ENCODE measurements at regions not wholly inside any gene's neighbourhood (a gene's known extent, or its start where the extent isn't known, plus 50 kb on each side); places are given as distances from the start of the nearest gene placed in this dataset.
A peak's percentile ranks its signal among the peaks of the same experiment; 100 is the strongest.

GRCh38 chr15:70270752-70271111 is 173.0 kb upstream of the TLE3 start:
- no peak for TF ChIP-seq CTCF (IDR thresholded peaks at IDR 0.05; ENCODE audit: unreplicated experiment)
- Mint-ChIP-seq H3K27me3 (ENCODE audit: low read depth) (peaks cover 4% of the 10 kb centered on the region), H3K9me3 (no peaks in the 10 kb centered on the region), H3K4me3 (no peak overlapping the region), H3K36me3 (no peaks in the 10 kb centered on the region), H3K4me1 (peaks cover 53% of the 10 kb centered on the region), H3K27ac (no peak overlapping the region)
- no peak for DNase-seq (ENCODE audit: low spot score in 2 of 2, unreplicated experiment in 2 of 2)

- H3K27me3 Mint-ChIP-seq (ENCODE audit: low read depth): peaks cover 4% of the 10 kb centered on the region
Measured at GRCh38 chr15:70269991-70270751, 172.5 kb upstream of the TLE3 start.

GRCh38 chr15:70269311-70269911 is 171.7 kb upstream of the TLE3 start:
- Mint-ChIP-seq H3K4me3 (no peak overlapping the region), H3K4me1 (peaks cover 62% of the 10 kb centered on the region), H3K27me3 (ENCODE audit: low read depth) (peaks cover 4% of the 10 kb centered on the region), H3K36me3 (no peaks in the 10 kb centered on the region), H3K9me3 (no peaks in the 10 kb centered on the region), H3K27ac (no peak overlapping the region)
- DNase-seq (ENCODE audit: low spot score in 2 of 2, unreplicated experiment in 2 of 2): no peak
- TF ChIP-seq CTCF (IDR thresholded peaks at IDR 0.05; ENCODE audit: unreplicated experiment): no peak

More at GRCh38 chr15:70269991-70270751, 172.5 kb upstream of the TLE3 start:
- Mint-ChIP-seq H3K4me1 (peaks cover 56% of the 10 kb centered on the region), H3K9me3 (no peaks in the 10 kb centered on the region), H3K27ac (no peak overlapping the region), H3K4me3 (no peak overlapping the region), H3K36me3 (no peaks in the 10 kb centered on the region)
- peak in 1 of 2 experiments; percentile 63 for DNase-seq (ENCODE audit: low spot score in 2 of 2, unreplicated experiment in 2 of 2)
- TF ChIP-seq CTCF (IDR thresholded peaks at IDR 0.05; ENCODE audit: unreplicated experiment): no peak

GRCh38 chr15:70268698-70269251 is 171.1 kb upstream of the TLE3 start:
- no peaks in the 10 kb centered on the region for H3K36me3 Mint-ChIP-seq
- DNase-seq (ENCODE audit: low spot score in 2 of 2, unreplicated experiment in 2 of 2): no peak
- peaks cover 68% of the 10 kb centered on the region for H3K4me1 Mint-ChIP-seq
- H3K27ac Mint-ChIP-seq: no peak overlapping the region
- H3K4me3 Mint-ChIP-seq: no peak overlapping the region
- peaks cover 4% of the 10 kb centered on the region for H3K27me3 Mint-ChIP-seq (ENCODE audit: low read depth)
- H3K9me3 Mint-ChIP-seq: no peaks in the 10 kb centered on the region
- TF ChIP-seq CTCF (IDR thresholded peaks at IDR 0.05; ENCODE audit: unreplicated experiment): no peak

- no peak for DNase-seq (ENCODE audit: low spot score in 2 of 2, unreplicated experiment in 2 of 2)
- Mint-ChIP-seq H3K4me1 (peaks cover 75% of the 10 kb centered on the region), H3K27me3 (ENCODE audit: low read depth) (peaks cover 4% of the 10 kb centered on the region), H3K4me3 (no peak overlapping the region), H3K36me3 (no peaks in the 10 kb centered on the region), H3K27ac (no peak overlapping the region), H3K9me3 (no peaks in the 10 kb centered on the region)
- TF ChIP-seq CTCF (IDR thresholded peaks at IDR 0.05; ENCODE audit: unreplicated experiment): no peak
Measured at GRCh38 chr15:70267879-70268278, 170.2 kb upstream of the TLE3 start.
